Activated naive CD8-positive, alpha-beta T cell treated with anti-CD3 and anti-CD28 coated beads for 36 hours (primary cell): ENCODE measurements at regions not wholly inside any gene's neighbourhood (a gene's known extent, or its start where the extent isn't known, plus 50 kb on each side); places are given as distances from the start of the nearest gene placed in this dataset.

Source experiments
- DNase-seq: peaks from one replicate; pipeline ENCODE4 v3.0.0; 2021
- H3K27ac Mint-ChIP-seq: one replicate; pipeline ENCODE4 v1.8.0; 2022; ENCODE audit warnings: mild to moderate bottlenecking, moderate library complexity, mixed read lengths
- H3K27me3 Mint-ChIP-seq: one replicate; pipeline ENCODE4 v1.8.0; 2022; ENCODE audit warnings: mild to moderate bottlenecking, mixed read lengths
- H3K36me3 Mint-ChIP-seq: one replicate; pipeline ENCODE4 v1.8.0; 2021; ENCODE audit warnings: mild to moderate bottlenecking, mixed read lengths
- H3K4me1 Mint-ChIP-seq: one replicate; pipeline ENCODE4 v1.8.0; 2021; ENCODE audit warnings: mixed read lengths
- H3K4me3 Mint-ChIP-seq: one replicate; pipeline ENCODE4 v1.8.0; 2022; ENCODE audit warnings: mild to moderate bottlenecking, moderate library complexity, mixed read lengths
- H3K9me3 Mint-ChIP-seq: one replicate; pipeline ENCODE4 v1.8.0; 2022; ENCODE audit warnings: mixed read lengths

- no peaks in the 10 kb centered on the region for H3K4me1 Mint-ChIP-seq
- H3K4me3 Mint-ChIP-seq: no peak overlapping the region
- no peaks in the 10 kb centered on the region for H3K9me3 Mint-ChIP-seq
- no peak overlapping the region for H3K27ac Mint-ChIP-seq
- peaks cover 4% of the 10 kb centered on the region for H3K27me3 Mint-ChIP-seq
- H3K36me3 Mint-ChIP-seq: no peaks in the 10 kb centered on the region
- no peak for DNase-seq
Measured at GRCh38 chr9:79023134-79023580, 548.6 kb upstream of the TLE4 start.

GRCh38 chr9:79026316-79026715 is 545.4 kb upstream of the TLE4 start:
- no peak for DNase-seq
- H3K4me3 Mint-ChIP-seq: no peak overlapping the region

GRCh38 chr9:79028101-79028500 is 543.7 kb upstream of the TLE4 start:
- no peaks in the 10 kb centered on the region for H3K9me3 Mint-ChIP-seq
- peaks cover 8% of the 10 kb centered on the region for H3K27me3 Mint-ChIP-seq
- no peak for DNase-seq
- no peaks in the 10 kb centered on the region for H3K36me3 Mint-ChIP-seq
- H3K4me3 Mint-ChIP-seq: no peak overlapping the region
- H3K27ac Mint-ChIP-seq: no peak overlapping the region
- H3K4me1 Mint-ChIP-seq: no peaks in the 10 kb centered on the region

More at GRCh38 chr9:79026316-79026715, 545.4 kb upstream of the TLE4 start:
- Mint-ChIP-seq H3K9me3 (no peaks in the 10 kb centered on the region), H3K36me3 (no peaks in the 10 kb centered on the region), H3K4me1 (no peaks in the 10 kb centered on the region), H3K27me3 (peaks cover 8% of the 10 kb centered on the region), H3K27ac (no peak overlapping the region)

- H3K27me3 Mint-ChIP-seq: no peaks in the 10 kb centered on the region
- no peak overlapping the region for H3K27ac Mint-ChIP-seq
- H3K9me3 Mint-ChIP-seq: no peaks in the 10 kb centered on the region
Measured at GRCh38 chr9:79034583-79034982, 537.2 kb upstream of the TLE4 start.

GRCh38 chr9:79037338-79037737 is 534.4 kb upstream of the TLE4 start:
- no peak overlapping the region for H3K4me3 Mint-ChIP-seq
- no peaks in the 10 kb centered on the region for H3K4me1 Mint-ChIP-seq
- H3K9me3 Mint-ChIP-seq: no peaks in the 10 kb centered on the region
- H3K27me3 Mint-ChIP-seq: no peaks in the 10 kb centered on the region
- no peaks in the 10 kb centered on the region for H3K36me3 Mint-ChIP-seq
- no peak overlapping the region for H3K27ac Mint-ChIP-seq
- DNase-seq: no peak

More at GRCh38 chr9:79034583-79034982, 537.2 kb upstream of the TLE4 start:
- Mint-ChIP-seq H3K36me3 (no peaks in the 10 kb centered on the region), H3K4me1 (no peaks in the 10 kb centered on the region), H3K4me3 (no peak overlapping the region)
- no peak for DNase-seq

GRCh38 chr9:79040671-79041070 is 531.1 kb upstream of the TLE4 start:
- Mint-ChIP-seq H3K27me3 (no peaks in the 10 kb centered on the region), H3K36me3 (no peaks in the 10 kb centered on the region)

GRCh38 chr9:79041266-79041665 is 530.5 kb upstream of the TLE4 start:
- no peaks in the 10 kb centered on the region for H3K27me3 Mint-ChIP-seq
- H3K27ac Mint-ChIP-seq: no peak overlapping the region
- H3K4me1 Mint-ChIP-seq: no peaks in the 10 kb centered on the region
- DNase-seq: no peak
- H3K9me3 Mint-ChIP-seq: no peaks in the 10 kb centered on the region
- H3K4me3 Mint-ChIP-seq: no peak overlapping the region
- H3K36me3 Mint-ChIP-seq: no peaks in the 10 kb centered on the region

More at GRCh38 chr9:79040671-79041070, 531.1 kb upstream of the TLE4 start:
- H3K27ac Mint-ChIP-seq: no peak overlapping the region
- DNase-seq: no peak
- H3K4me3 Mint-ChIP-seq: no peak overlapping the region
- H3K4me1 Mint-ChIP-seq: no peaks in the 10 kb centered on the region
- H3K9me3 Mint-ChIP-seq: no peaks in the 10 kb centered on the region

- no peaks in the 10 kb centered on the region for H3K36me3 Mint-ChIP-seq
Measured at GRCh38 chr9:79043916-79044315, 527.8 kb upstream of the TLE4 start.

GRCh38 chr9:79046401-79046800 is 525.4 kb upstream of the TLE4 start:
- Mint-ChIP-seq H3K4me1 (no peaks in the 10 kb centered on the region), H3K27ac (no peak overlapping the region), H3K4me3 (no peak overlapping the region), H3K36me3 (no peaks in the 10 kb centered on the region), H3K27me3 (peaks cover 8% of the 10 kb centered on the region), H3K9me3 (no peaks in the 10 kb centered on the region)
- no peak for DNase-seq

More at GRCh38 chr9:79043916-79044315, 527.8 kb upstream of the TLE4 start:
- Mint-ChIP-seq H3K4me1 (no peaks in the 10 kb centered on the region), H3K9me3 (no peaks in the 10 kb centered on the region), H3K27ac (no peak overlapping the region), H3K4me3 (no peak overlapping the region), H3K27me3 (no peaks in the 10 kb centered on the region)
- DNase-seq: no peak

GRCh38 chr9:79049371-79049770 is 522.4 kb upstream of the TLE4 start:
- H3K4me3 Mint-ChIP-seq: no peak overlapping the region
- H3K27me3 Mint-ChIP-seq: peaks cover 13% of the 10 kb centered on the region
- H3K9me3 Mint-ChIP-seq: no peaks in the 10 kb centered on the region
- no peaks in the 10 kb centered on the region for H3K4me1 Mint-ChIP-seq
- H3K36me3 Mint-ChIP-seq: no peaks in the 10 kb centered on the region
- DNase-seq: no peak
- no peak overlapping the region for H3K27ac Mint-ChIP-seq

GRCh38 chr9:79053598-79053997 is 518.2 kb upstream of the TLE4 start:
- H3K27me3 Mint-ChIP-seq: peaks cover 13% of the 10 kb centered on the region
- H3K9me3 Mint-ChIP-seq: no peaks in the 10 kb centered on the region
- no peaks in the 10 kb centered on the region for H3K4me1 Mint-ChIP-seq
- H3K4me3 Mint-ChIP-seq: no peak overlapping the region
- H3K27ac Mint-ChIP-seq: no peak overlapping the region
- H3K36me3 Mint-ChIP-seq: no peaks in the 10 kb centered on the region
- no peak for DNase-seq

GRCh38 chr9:79054500-79054899 is 517.3 kb upstream of the TLE4 start:
- H3K27me3 Mint-ChIP-seq: peaks cover 13% of the 10 kb centered on the region
- H3K4me1 Mint-ChIP-seq: no peaks in the 10 kb centered on the region
- no peaks in the 10 kb centered on the region for H3K36me3 Mint-ChIP-seq
- H3K9me3 Mint-ChIP-seq: peaks cover 3% of the 10 kb centered on the region
- no peak overlapping the region for H3K4me3 Mint-ChIP-seq
- no peak for DNase-seq
- H3K27ac Mint-ChIP-seq: no peak overlapping the region

GRCh38 chr9:79056041-79056440 is 515.7 kb upstream of the TLE4 start:
- Mint-ChIP-seq H3K4me3 (no peak overlapping the region), H3K9me3 (peaks cover 4% of the 10 kb centered on the region), H3K27ac (no peak overlapping the region)

GRCh38 chr9:79057576-79057975 is 514.2 kb upstream of the TLE4 start:
- Mint-ChIP-seq H3K27ac (no peak overlapping the region), H3K27me3 (peaks cover 5% of the 10 kb centered on the region), H3K36me3 (no peaks in the 10 kb centered on the region), H3K4me1 (no peaks in the 10 kb centered on the region), H3K9me3 (peaks cover 4% of the 10 kb centered on the region), H3K4me3 (no peak overlapping the region)
- no peak for DNase-seq

More at GRCh38 chr9:79056041-79056440, 515.7 kb upstream of the TLE4 start:
- Mint-ChIP-seq H3K36me3 (no peaks in the 10 kb centered on the region), H3K4me1 (no peaks in the 10 kb centered on the region), H3K27me3 (peaks cover 5% of the 10 kb centered on the region)
- no peak for DNase-seq

GRCh38 chr9:79060766-79061165 is 511.0 kb upstream of the TLE4 start:
- no peak for DNase-seq
- Mint-ChIP-seq H3K36me3 (no peaks in the 10 kb centered on the region), H3K4me1 (no peaks in the 10 kb centered on the region), H3K27me3 (no peaks in the 10 kb centered on the region), H3K4me3 (no peak overlapping the region), H3K9me3 (peaks cover 4% of the 10 kb centered on the region), H3K27ac (no peak overlapping the region)

- Mint-ChIP-seq H3K4me3 (no peak overlapping the region), H3K4me1 (no peaks in the 10 kb centered on the region), H3K36me3 (no peaks in the 10 kb centered on the region), H3K27me3 (no peaks in the 10 kb centered on the region), H3K9me3 (peaks cover 4% of the 10 kb centered on the region), H3K27ac (no peak overlapping the region)
- no peak for DNase-seq
Measured at GRCh38 chr9:79061752-79062616, 509.8 kb upstream of the TLE4 start.
